NB4 (cell line): ENCODE measurements at regions not wholly inside any gene's neighbourhood (a gene's known extent, or its start where the extent isn't known, plus 50 kb on each side); places are given as distances from the start of the nearest gene placed in this dataset.

Experiments
- DNase-seq: peaks from one replicate; pipeline ENCODE4 v3.0.0; 2010; ENCODE audit warnings: low read depth
- H3K4me3 ChIP-seq: one replicate; pipeline ENCODE4 v1.5.1; 2011; ENCODE audit warnings: mild to moderate bottlenecking, low read depth, low read length, moderate library complexity
- CTCF ChIP-seq: IDR thresholded peaks from one replicate; pipeline ENCODE4 v1.5.1; 2012; ENCODE audit warnings: low read depth, low read length
- MYC ChIP-seq: IDR thresholded peaks from 2 replicates; pipeline ENCODE4 v1.6.1; 2011; ENCODE audit warnings: low read depth, low read length
- POLR2A ChIP-seq: IDR thresholded peaks from 2 replicates; pipeline ENCODE4 v1.6.1; 2011; ENCODE audit warnings: mild to moderate bottlenecking; ENCODE audit not compliant: insufficient read length; ENCODE audit errors: extremely low read depth
- TF ChIP-seq, protein P1 (sequence below): IDR thresholded peaks from 2 replicates; pipeline ENCODE4 v1.6.1; 2011; ENCODE audit warnings: low read depth, low read length

GRCh38 chr9:84136119-84136868 lies 155.7 kb downstream of the RMI1 start:
- TF ChIP-seq POLR2A (no peak), CTCF (no peak), MYC (no peak)
- TF ChIP-seq, protein P1, sequence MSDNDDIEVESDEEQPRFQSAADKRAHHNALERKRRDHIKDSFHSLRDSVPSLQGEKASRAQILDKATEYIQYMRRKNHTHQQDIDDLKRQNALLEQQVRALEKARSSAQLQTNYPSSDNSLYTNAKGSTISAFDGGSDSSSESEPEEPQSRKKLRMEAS, result no peak
- DNase-seq, result no peak
- no peak overlapping the region for H3K4me3 ChIP-seq

DNA sequence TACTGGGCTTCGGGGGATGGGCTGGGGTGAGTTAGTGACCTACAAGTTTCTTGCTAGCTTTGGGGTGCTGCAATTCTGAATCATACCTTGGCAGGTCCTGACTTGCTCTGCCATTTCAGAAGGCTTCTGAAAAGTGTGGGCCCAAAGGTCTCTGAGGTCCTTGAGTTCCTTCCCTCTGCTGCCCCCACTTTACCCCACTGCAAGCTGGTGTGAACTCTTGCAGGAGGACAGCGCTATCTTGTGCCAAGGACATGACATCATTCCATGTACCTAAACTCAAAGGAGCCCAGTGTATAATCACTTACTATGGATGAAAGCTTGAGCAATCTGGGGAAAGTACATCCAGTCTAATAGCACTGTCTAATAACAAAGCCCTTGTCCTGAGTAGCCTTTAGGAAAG lies 157.4 kb downstream of the RMI1 start:
- TF ChIP-seq MYC, result no peak
- TF ChIP-seq CTCF, result no peak
- TF ChIP-seq POLR2A, result no peak
- TF ChIP-seq, protein P1, result no peak
- no peak overlapping the region for H3K4me3 ChIP-seq
- peak; percentile 4 for DNase-seq

- no peak overlapping the region for H3K4me3 ChIP-seq
- TF ChIP-seq, protein P1, result no peak
- TF ChIP-seq POLR2A (no peak), MYC (no peak), CTCF (no peak)
- DNase-seq, result no peak
Observed at GRCh38 chr9:84138541-84138940, 157.9 kb downstream of the RMI1 start.

DNA sequence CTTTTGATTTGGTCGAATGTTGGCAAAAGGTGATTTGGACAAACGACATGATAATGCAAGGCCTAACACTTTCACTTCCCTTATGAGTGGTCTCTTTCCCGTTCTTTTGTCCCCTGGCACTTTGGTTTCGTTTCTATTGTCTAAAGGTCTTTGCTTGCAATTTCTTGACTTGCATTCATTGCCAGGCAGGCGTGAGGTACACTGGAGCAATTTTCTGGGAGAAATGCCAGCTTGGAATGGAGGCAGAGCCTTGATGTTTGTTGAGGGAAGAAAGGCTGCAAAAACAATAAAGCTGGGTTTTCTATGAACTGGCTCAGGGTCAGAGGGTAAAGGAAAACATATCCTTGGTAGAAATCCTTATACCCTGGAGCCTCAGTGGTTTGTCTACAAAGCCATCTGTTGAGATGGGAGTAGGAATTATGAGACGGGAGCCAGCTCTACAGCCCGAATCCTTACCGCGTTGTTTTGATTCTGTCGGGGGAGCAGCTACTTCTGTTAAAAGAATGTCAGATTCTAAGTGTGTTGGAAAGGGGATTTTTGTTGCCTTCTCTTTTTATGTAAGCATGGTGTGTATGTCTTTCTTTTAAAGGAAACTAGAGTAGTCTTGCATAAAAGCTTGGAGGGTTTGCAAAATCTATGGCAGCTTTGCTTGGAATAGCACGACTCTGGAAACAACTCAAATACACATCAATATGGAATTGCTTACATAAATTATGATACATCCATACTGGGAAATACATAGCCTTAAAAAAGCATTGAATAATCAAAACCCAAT lies 158.9 kb downstream of the RMI1 start:
- TF ChIP-seq POLR2A, result no peak
- TF ChIP-seq, protein P1, result no peak
- no peak for TF ChIP-seq MYC
- no peak for TF ChIP-seq CTCF
- H3K4me3 ChIP-seq, result no peak overlapping the region
- peak; percentile 48 for DNase-seq

GRCh38 chr9:84140535-84141101 lies 160.0 kb downstream of the RMI1 start:
- TF ChIP-seq, protein P1, result no peak
- TF ChIP-seq POLR2A (no peak), CTCF (no peak), MYC (no peak)
- DNase-seq, result no peak
- H3K4me3 ChIP-seq, result no peak overlapping the region
